Ishikawa (cell line): ENCODE measurements at regions not wholly inside any gene's neighbourhood (a gene's known extent, or its start where the extent isn't known, plus 50 kb on each side); places are given as distances from the start of the nearest gene placed in this dataset.

Source experiments
- CEBPB ChIP-seq: IDR thresholded peaks from 2 replicates; pipeline ENCODE4 v1.6.1; 2012
- CREB1 ChIP-seq: IDR thresholded peaks from 2 replicates; pipeline ENCODE4 v1.6.1; 2012; ENCODE audit warnings: low read depth
- EGR1 ChIP-seq: IDR thresholded peaks from 2 replicates; pipeline ENCODE4 v1.6.1; 2012
- EP300 ChIP-seq: IDR thresholded peaks from 2 replicates; pipeline ENCODE4 v1.6.1; 2012; ENCODE audit warnings: borderline replicate concordance
- FOXM1 ChIP-seq: IDR thresholded peaks from 2 replicates; pipeline ENCODE4 v1.6.1; 2012; ENCODE audit warnings: low read depth, borderline replicate concordance
- MAX ChIP-seq: IDR thresholded peaks from 2 replicates; pipeline ENCODE4 v1.6.1; 2012
- NFIC ChIP-seq: IDR thresholded peaks from 2 replicates; pipeline ENCODE4 v1.6.1; 2012
- RAD21 ChIP-seq: IDR thresholded peaks from 2 replicates; pipeline ENCODE4 v1.6.1; 2012; ENCODE audit warnings: low read depth
- TAF1 ChIP-seq: IDR thresholded peaks from 2 replicates; pipeline ENCODE4 v1.6.1; 2012; ENCODE audit warnings: low read depth, mild to moderate bottlenecking
- TCF12 ChIP-seq: IDR thresholded peaks from 2 replicates; pipeline ENCODE4 v1.6.1; 2012; ENCODE audit warnings: low read depth
- TEAD4 ChIP-seq: IDR thresholded peaks from 2 replicates; pipeline ENCODE4 v1.6.1; 2012
- USF1 ChIP-seq: IDR thresholded peaks from 2 replicates; pipeline ENCODE4 v1.6.1; 2012
- YY1 ChIP-seq: IDR thresholded peaks from 2 replicates; pipeline ENCODE4 v1.6.1; 2012; ENCODE audit warnings: low read depth
- ZBTB7A ChIP-seq: IDR thresholded peaks from 2 replicates; pipeline ENCODE4 v1.6.1; 2012; ENCODE audit warnings: low read depth
- TF ChIP-seq, protein P1 (sequence below): IDR thresholded peaks from 2 replicates; pipeline ENCODE4 v1.6.1; 2012; ENCODE audit warnings: low read depth, mild to moderate bottlenecking

DNA sequence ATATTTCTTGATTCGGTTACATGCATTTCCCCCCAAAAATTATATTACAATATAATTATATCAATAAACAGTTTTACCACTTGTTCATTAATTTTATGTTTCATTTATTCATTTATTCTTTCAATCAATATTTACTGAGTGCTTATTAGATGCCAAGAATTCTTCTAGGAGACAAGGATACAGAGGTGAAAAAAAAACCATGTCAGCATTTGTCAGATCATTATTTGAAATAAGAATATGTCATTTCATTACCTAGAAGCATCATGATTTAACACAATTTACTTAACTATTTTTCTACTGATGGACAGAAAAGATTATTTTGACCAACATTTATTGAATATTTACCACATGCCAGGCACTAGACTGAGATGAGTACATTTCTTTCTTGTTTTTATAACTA is 512.7 kb downstream of the LMO4 start:
- no peak for TF ChIP-seq RAD21
- TF ChIP-seq, protein P1, sequence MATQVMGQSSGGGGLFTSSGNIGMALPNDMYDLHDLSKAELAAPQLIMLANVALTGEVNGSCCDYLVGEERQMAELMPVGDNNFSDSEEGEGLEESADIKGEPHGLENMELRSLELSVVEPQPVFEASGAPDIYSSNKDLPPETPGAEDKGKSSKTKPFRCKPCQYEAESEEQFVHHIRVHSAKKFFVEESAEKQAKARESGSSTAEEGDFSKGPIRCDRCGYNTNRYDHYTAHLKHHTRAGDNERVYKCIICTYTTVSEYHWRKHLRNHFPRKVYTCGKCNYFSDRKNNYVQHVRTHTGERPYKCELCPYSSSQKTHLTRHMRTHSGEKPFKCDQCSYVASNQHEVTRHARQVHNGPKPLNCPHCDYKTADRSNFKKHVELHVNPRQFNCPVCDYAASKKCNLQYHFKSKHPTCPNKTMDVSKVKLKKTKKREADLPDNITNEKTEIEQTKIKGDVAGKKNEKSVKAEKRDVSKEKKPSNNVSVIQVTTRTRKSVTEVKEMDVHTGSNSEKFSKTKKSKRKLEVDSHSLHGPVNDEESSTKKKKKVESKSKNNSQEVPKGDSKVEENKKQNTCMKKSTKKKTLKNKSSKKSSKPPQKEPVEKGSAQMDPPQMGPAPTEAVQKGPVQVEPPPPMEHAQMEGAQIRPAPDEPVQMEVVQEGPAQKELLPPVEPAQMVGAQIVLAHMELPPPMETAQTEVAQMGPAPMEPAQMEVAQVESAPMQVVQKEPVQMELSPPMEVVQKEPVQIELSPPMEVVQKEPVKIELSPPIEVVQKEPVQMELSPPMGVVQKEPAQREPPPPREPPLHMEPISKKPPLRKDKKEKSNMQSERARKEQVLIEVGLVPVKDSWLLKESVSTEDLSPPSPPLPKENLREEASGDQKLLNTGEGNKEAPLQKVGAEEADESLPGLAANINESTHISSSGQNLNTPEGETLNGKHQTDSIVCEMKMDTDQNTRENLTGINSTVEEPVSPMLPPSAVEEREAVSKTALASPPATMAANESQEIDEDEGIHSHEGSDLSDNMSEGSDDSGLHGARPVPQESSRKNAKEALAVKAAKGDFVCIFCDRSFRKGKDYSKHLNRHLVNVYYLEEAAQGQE = no peak
- TF ChIP-seq TAF1 = no peak
- no peak for TF ChIP-seq NFIC

- TF ChIP-seq YY1 = no peak
- TF ChIP-seq FOXM1 = no peak
- TF ChIP-seq EGR1 = no peak
- no peak for TF ChIP-seq ZBTB7A
- no peak for TF ChIP-seq NFIC
- TF ChIP-seq EP300 = no peak
- no peak for TF ChIP-seq TEAD4
- TF ChIP-seq CEBPB = no peak
- TF ChIP-seq RAD21 = no peak
- TF ChIP-seq MAX = no peak
- TF ChIP-seq, protein P1 = no peak
- TF ChIP-seq TCF12 = no peak
- no peak for TF ChIP-seq TAF1
- TF ChIP-seq CREB1 = no peak
- TF ChIP-seq USF1 = no peak
Measured at GRCh38 chr1:87842156-87842555, 513.5 kb downstream of the LMO4 start.

GRCh38 chr1:87844251-87844650 is 515.6 kb downstream of the LMO4 start:
- TF ChIP-seq TAF1 = no peak
- TF ChIP-seq EGR1 = no peak
- TF ChIP-seq RAD21 = no peak
- TF ChIP-seq TCF12 = no peak
- TF ChIP-seq NFIC = no peak
- TF ChIP-seq CEBPB = no peak
- TF ChIP-seq EP300 = no peak
- no peak for TF ChIP-seq ZBTB7A
- TF ChIP-seq YY1 = no peak
- TF ChIP-seq FOXM1 = no peak
- TF ChIP-seq, protein P1 = no peak
- no peak for TF ChIP-seq TEAD4
- TF ChIP-seq MAX = no peak
- TF ChIP-seq USF1 = no peak

DNA sequence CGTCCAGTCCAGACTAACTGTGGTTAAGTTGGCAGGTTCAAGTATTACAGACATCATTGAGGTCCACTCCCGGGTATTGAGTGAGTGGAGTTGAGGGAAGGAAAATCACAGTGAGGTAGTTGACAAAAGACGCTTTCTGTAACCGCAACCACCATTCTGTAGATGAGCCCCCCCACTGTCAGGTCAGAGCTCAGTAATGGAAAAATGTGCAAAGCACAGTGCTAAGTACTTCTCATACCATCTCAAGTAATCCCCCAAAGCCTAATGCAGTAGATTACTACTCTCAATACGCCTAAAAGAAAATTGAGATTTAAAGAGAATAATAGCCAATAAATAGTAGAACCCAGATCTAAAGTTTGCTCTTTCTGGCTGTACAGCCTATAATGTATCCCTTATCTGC is 522.8 kb downstream of the LMO4 start:
- TF ChIP-seq, protein P1 = no peak
- TF ChIP-seq TCF12 (no peak), MAX (no peak), ZBTB7A (no peak), FOXM1 (no peak), CEBPB (no peak), EGR1 (no peak), USF1 (no peak), RAD21 (no peak), YY1 (no peak), TAF1 (no peak), NFIC (no peak), CREB1 (no peak)
